HEK293 (cell line): ENCODE measurements at regions not wholly inside any gene's neighbourhood (a gene's known extent, or its start where the extent isn't known, plus 50 kb on each side); places are given as distances from the start of the nearest gene placed in this dataset.

Source experiments
- CTCF ChIA-PET: fragments of 350-600 bp; formaldehyde crosslinking; extraction: SDS; loops from one replicate; lab custom pipeline; 2021; ENCODE audit warnings: antibody characterized with exemption; lab: Yijun Ruan, JAX
- POLR2A ChIA-PET: fragments of 300-600 bp; formaldehyde crosslinking; extraction: SDS; loops from one replicate; lab custom pipeline; 2020; ENCODE audit warnings: antibody characterized with exemption, inconsistent platforms; lab: Yijun Ruan, JAX
- H3K27ac ChIP-seq: fragments of 200-500 bp; sonication (Bioruptor generic); 2 replicates; pipeline ENCODE4 v1.5.1; 2014; ENCODE audit warnings: low read depth, low read length, control low read depth, inconsistent platforms; ENCODE audit errors: extremely low read depth
- H3K36me3 ChIP-seq, 2 experiments: fragments of 200-500 bp in 1 of 2; sonication (Bioruptor generic) in 1 of 2; 1 replicate in 1 of 2; 2 replicates in 1 of 2; pipeline ENCODE4 v1.5.1; 2014 to 2017; ENCODE audit warnings: inconsistent platforms in 2 of 2, low read length in 2 of 2; ENCODE audit not compliant: control insufficient read depth in 2 of 2, insufficient read depth in 1 of 2
- H3K4me1 ChIP-seq: fragments of 200-500 bp; sonication (Bioruptor generic); 2 replicates; pipeline ENCODE4 v1.5.1; 2014; ENCODE audit warnings: mild to moderate bottlenecking, low read length, inconsistent platforms; ENCODE audit not compliant: control insufficient read depth, insufficient read depth
- H3K4me3 ChIP-seq: 2 replicates; pipeline ENCODE4 v1.5.1; 2011; ENCODE audit warnings: low read depth, mild to moderate bottlenecking, control low read depth, low read length, moderate library complexity
- H3K9me3 ChIP-seq: fragments of 200-500 bp; sonication (Bioruptor generic); 2 replicates; pipeline ENCODE4 v1.5.1; 2014; ENCODE audit warnings: low read depth, low read length, inconsistent platforms; ENCODE audit not compliant: control insufficient read depth, insufficient read depth
- GLI2 ChIP-seq: fragments of 450-650 bp; formaldehyde crosslinking; IDR thresholded peaks from 2 replicates; pipeline ENCODE4; 2017; ENCODE audit warnings: missing biosample characterization, missing genetic modification characterization, low read depth, borderline replicate concordance
- GLIS2 ChIP-seq: fragments of 450-650 bp; formaldehyde crosslinking; IDR thresholded peaks from 2 replicates; pipeline ENCODE4 v1.5.1; 2016; ENCODE audit warnings: missing biosample characterization, missing genetic modification characterization
- KLF1 ChIP-seq: fragments of 450-650 bp; formaldehyde crosslinking; IDR thresholded peaks from 2 replicates; pipeline ENCODE4 v1.5.1; 2016; ENCODE audit warnings: missing biosample characterization, missing genetic modification characterization
- SETDB1 ChIP-seq: IDR thresholded peaks from one replicate; pipeline ENCODE4 v1.6.1; 2017; ENCODE audit warnings: mild to moderate bottlenecking, low read length, moderate library complexity, mixed read lengths; ENCODE audit not compliant: insufficient read length
- ZBTB7A ChIP-seq: fragments of 450-650 bp; formaldehyde crosslinking; IDR thresholded peaks from 2 replicates; pipeline ENCODE4 v1.5.1; 2016; ENCODE audit warnings: low read depth, missing biosample characterization, missing genetic modification characterization
- ZEB2 ChIP-seq: fragments of 450-650 bp; formaldehyde crosslinking; IDR thresholded peaks from 2 replicates; pipeline ENCODE4 v1.5.1; 2016; ENCODE audit warnings: missing biosample characterization, missing genetic modification characterization
- ZNF132 ChIP-seq: fragments of 450-650 bp; formaldehyde crosslinking; IDR thresholded peaks from 2 replicates; pipeline ENCODE4 v1.5.1; 2017; ENCODE audit warnings: missing biosample characterization, missing genetic modification characterization, borderline replicate concordance
- ZNF157 ChIP-seq: fragments of 450-650 bp; formaldehyde crosslinking; IDR thresholded peaks from 2 replicates; pipeline ENCODE4 v1.5.1; 2016; ENCODE audit warnings: missing biosample characterization, missing genetic modification characterization
- ZNF174 ChIP-seq: fragments of 450-650 bp; formaldehyde crosslinking; IDR thresholded peaks from 2 replicates; pipeline ENCODE4 v1.5.0; 2017; ENCODE audit warnings: missing biosample characterization, mild to moderate bottlenecking, missing genetic modification characterization
- ZNF239 ChIP-seq: fragments of 450-650 bp; formaldehyde crosslinking; IDR thresholded peaks from 2 replicates; pipeline ENCODE4 v1.5.1; 2016; ENCODE audit warnings: missing biosample characterization, missing genetic modification characterization
- ZNF248 ChIP-seq: fragments of 450-650 bp; formaldehyde crosslinking; IDR thresholded peaks from 2 replicates; pipeline ENCODE4 v1.5.1; 2017; ENCODE audit warnings: missing biosample characterization, missing genetic modification characterization
- ZNF473 ChIP-seq: fragments of 450-650 bp; formaldehyde crosslinking; IDR thresholded peaks from 2 replicates; pipeline ENCODE4 v1.5.1; 2017; ENCODE audit warnings: missing biosample characterization, missing genetic modification characterization
- ZNF585B ChIP-seq: fragments of 450-650 bp; formaldehyde crosslinking; IDR thresholded peaks from 2 replicates; pipeline ENCODE4 v1.5.1; 2016; ENCODE audit warnings: missing biosample characterization, missing genetic modification characterization
- ZSCAN30 ChIP-seq: fragments of 450-650 bp; IDR thresholded peaks from 2 replicates; pipeline ENCODE4 v1.5.1; 2018; ENCODE audit warnings: missing biosample characterization, mild to moderate bottlenecking, missing genetic modification characterization, moderate library complexity
- TF ChIP-seq, protein P1 (sequence below): fragments of 450-650 bp; formaldehyde crosslinking; IDR thresholded peaks from 2 replicates; pipeline ENCODE4 v1.5.1; 2016; ENCODE audit warnings: missing biosample characterization, missing genetic modification characterization, borderline replicate concordance
- TF ChIP-seq, protein P2 (sequence below): fragments of 450-650 bp; formaldehyde crosslinking; IDR thresholded peaks from 2 replicates; pipeline ENCODE4 v1.5.1; 2016; ENCODE audit warnings: missing biosample characterization, missing genetic modification characterization
- TF ChIP-seq, protein P3 (sequence below): fragments of 450-650 bp; formaldehyde crosslinking; IDR thresholded peaks from 2 replicates; pipeline ENCODE4 v1.5.1; 2016; ENCODE audit warnings: missing biosample characterization, missing genetic modification characterization, borderline replicate concordance

DNA sequence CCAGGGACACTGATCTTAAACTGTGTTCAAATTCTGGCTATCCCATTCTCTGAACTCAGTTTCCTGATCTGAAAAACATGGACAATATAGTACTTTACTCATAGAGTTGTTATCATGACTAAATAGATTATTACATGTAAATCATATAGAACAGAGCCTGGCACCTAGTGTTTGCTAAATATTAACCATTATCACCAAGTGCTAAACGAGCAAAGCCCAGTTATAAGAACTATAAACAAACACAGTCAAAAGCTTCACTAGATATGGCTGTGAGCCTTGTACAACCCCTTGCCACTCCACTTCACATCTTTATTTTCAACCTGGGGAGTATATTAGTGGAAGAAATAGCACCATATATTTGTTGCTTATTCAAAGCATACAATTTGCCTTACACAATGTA is 338.9 kb upstream of the CADM1 start:
- no peak overlapping the region for H3K4me3 ChIP-seq
- no peaks in the 10 kb centered on the region for H3K9me3 ChIP-seq
- CTCF ChIA-PET = no interaction called here
- TF ChIP-seq ZNF157 (tag by site-specific recombination) (no peak), KLF1 (tag by site-specific recombination) (no peak), GLI2 (tag by site-specific recombination) (no peak), ZNF174 (tag by site-specific recombination) (no peak), ZNF132 (tag by site-specific recombination) (no peak), ZNF473 (no peak), GLIS2 (tag by site-specific recombination) (no peak)
- TF ChIP-seq, protein P1, sequence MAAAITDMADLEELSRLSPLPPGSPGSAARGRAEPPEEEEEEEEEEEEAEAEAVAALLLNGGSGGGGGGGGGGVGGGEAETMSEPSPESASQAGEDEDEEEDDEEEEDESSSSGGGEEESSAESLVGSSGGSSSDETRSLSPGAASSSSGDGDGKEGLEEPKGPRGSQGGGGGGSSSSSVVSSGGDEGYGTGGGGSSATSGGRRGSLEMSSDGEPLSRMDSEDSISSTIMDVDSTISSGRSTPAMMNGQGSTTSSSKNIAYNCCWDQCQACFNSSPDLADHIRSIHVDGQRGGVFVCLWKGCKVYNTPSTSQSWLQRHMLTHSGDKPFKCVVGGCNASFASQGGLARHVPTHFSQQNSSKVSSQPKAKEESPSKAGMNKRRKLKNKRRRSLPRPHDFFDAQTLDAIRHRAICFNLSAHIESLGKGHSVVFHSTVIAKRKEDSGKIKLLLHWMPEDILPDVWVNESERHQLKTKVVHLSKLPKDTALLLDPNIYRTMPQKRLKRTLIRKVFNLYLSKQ (tag by site-specific recombination) = no peak
- TF ChIP-seq, protein P2, sequence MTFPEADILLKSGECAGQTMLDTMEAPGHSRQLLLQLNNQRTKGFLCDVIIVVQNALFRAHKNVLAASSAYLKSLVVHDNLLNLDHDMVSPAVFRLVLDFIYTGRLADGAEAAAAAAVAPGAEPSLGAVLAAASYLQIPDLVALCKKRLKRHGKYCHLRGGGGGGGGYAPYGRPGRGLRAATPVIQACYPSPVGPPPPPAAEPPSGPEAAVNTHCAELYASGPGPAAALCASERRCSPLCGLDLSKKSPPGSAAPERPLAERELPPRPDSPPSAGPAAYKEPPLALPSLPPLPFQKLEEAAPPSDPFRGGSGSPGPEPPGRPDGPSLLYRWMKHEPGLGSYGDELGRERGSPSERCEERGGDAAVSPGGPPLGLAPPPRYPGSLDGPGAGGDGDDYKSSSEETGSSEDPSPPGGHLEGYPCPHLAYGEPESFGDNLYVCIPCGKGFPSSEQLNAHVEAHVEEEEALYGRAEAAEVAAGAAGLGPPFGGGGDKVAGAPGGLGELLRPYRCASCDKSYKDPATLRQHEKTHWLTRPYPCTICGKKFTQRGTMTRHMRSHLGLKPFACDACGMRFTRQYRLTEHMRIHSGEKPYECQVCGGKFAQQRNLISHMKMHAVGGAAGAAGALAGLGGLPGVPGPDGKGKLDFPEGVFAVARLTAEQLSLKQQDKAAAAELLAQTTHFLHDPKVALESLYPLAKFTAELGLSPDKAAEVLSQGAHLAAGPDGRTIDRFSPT (tag by site-specific recombination) = no peak
- TF ChIP-seq, all 188 proteins: peak for 0
- H3K4me1 ChIP-seq = no peaks in the 10 kb centered on the region
- H3K36me3 ChIP-seq = no peaks in the 10 kb centered on the region
- H3K27ac ChIP-seq = no peak overlapping the region
- POLR2A ChIA-PET = no interaction called here

DNA sequence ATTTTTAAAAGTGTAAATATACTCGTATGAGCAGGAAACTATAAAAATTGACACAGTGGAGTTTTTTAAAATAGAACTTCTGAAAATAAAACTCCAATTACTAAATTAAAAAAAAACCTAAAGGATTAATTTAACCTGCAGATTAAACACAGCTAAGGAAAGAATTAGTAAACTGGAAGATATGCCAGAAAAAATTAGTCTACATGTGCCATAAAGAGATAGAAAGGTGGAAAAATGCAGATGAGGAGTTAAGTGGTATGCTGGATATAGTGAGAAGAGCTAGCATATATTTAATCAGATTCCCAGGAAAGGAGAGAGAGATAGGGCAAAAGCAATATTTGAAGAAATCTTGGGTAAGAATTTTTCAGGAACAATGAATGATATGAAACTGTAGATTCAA is 315.8 kb upstream of the CADM1 start:
- H3K4me3 ChIP-seq = no peak overlapping the region
- H3K36me3 ChIP-seq = no peaks in the 10 kb centered on the region
- no peaks in the 10 kb centered on the region for H3K9me3 ChIP-seq
- ChIA-PET CTCF (interaction anchor here (0.7 kb wide), 1 partner anchor 495 kb away, joined by 3 read pairs; no protein-coding TSS in a partner anchor), POLR2A (no interaction called here)
- H3K27ac ChIP-seq = no peak overlapping the region
- H3K4me1 ChIP-seq = no peaks in the 10 kb centered on the region
- TF ChIP-seq ZNF239 (no peak), ZNF248 (tag by site-specific recombination) (no peak), ZBTB7A (tag by site-specific recombination) (no peak), SETDB1 (peak; percentile 28), ZNF585B (tag by site-specific recombination) (no peak), ZEB2 (no peak), ZSCAN30 (tag by site-specific recombination) (no peak)
- TF ChIP-seq, protein P3, sequence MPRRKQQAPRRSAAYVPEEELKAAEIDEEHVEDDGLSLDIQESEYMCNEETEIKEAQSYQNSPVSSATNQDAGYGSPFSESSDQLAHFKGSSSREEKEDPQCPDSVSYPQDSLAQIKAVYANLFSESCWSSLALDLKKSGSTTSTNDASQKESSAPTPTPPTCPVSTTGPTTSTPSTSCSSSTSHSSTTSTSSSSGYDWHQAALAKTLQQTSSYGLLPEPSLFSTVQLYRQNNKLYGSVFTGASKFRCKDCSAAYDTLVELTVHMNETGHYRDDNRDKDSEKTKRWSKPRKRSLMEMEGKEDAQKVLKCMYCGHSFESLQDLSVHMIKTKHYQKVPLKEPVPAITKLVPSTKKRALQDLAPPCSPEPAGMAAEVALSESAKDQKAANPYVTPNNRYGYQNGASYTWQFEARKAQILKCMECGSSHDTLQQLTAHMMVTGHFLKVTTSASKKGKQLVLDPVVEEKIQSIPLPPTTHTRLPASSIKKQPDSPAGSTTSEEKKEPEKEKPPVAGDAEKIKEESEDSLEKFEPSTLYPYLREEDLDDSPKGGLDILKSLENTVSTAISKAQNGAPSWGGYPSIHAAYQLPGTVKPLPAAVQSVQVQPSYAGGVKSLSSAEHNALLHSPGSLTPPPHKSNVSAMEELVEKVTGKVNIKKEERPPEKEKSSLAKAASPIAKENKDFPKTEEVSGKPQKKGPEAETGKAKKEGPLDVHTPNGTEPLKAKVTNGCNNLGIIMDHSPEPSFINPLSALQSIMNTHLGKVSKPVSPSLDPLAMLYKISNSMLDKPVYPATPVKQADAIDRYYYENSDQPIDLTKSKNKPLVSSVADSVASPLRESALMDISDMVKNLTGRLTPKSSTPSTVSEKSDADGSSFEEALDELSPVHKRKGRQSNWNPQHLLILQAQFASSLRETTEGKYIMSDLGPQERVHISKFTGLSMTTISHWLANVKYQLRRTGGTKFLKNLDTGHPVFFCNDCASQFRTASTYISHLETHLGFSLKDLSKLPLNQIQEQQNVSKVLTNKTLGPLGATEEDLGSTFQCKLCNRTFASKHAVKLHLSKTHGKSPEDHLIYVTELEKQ (tag by site-specific recombination) = no peak
